Uterus (tissue), 2 donors: ENCODE measurements at regions not wholly inside any gene's neighbourhood (a gene's known extent, or its start where the extent isn't known, plus 50 kb on each side); places are given as distances from the start of the nearest gene placed in this dataset.

ENCODE experiments used
- CTCF ChIP-seq, 4 experiments: fragments of 200-600 bp in 2 of 4; fragments of 450-650 bp in 2 of 4; sonication (generic) in 2 of 4; IDR thresholded peaks; one replicate each; pipeline ENCODE4 v1.5.1; 2016 to 2019; ENCODE audit warnings: antibody characterized with exemption in 4 of 4, mild to moderate bottlenecking in 2 of 4, moderate library complexity in 1 of 4
- POLR2A ChIP-seq, 2 donors: fragments of 450-650 bp; IDR thresholded peaks; one replicate each; pipeline ENCODE4 v1.6.1; 2016; ENCODE audit warnings: antibody characterized with exemption in 2 of 2, mild to moderate bottlenecking in 1 of 2, moderate library complexity in 1 of 2

DNA sequence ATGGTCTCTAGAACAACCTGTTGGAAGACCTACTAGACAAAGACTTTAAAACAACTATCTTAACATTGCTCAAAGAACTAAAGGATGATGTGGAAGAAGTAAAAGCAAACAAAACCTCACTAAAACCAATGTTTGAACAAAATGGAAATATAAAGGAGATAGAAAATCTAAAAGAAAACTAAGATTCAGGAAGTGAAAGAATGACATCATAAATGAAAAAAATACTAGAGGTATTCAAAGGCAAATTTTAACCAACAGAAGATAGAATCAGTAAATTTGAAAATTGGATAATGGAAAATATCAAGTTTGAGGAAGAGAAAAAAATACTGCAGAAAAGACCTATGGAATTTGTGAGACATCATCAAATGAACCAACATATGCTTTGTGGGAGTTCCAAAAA, 914.1 kb upstream of the GJE1 start:
- TF ChIP-seq CTCF (IDR thresholded peaks at IDR 0.05) = no peak
- TF ChIP-seq POLR2A (IDR thresholded peaks at IDR 0.05) = no peak
